ENCODE measurements at regions not wholly inside any gene's neighbourhood (a gene's known extent, or its start where the extent isn't known, plus 50 kb on each side); places are given as distances from the start of the nearest gene placed in this dataset.

GRCh38 chr20:62533591-62534495 lies 58.0 kb upstream of the GATA5 start (continued):
- TF ChIP-seq CUX1 (IDR thresholded peaks at IDR 0.05; ENCODE audit: insufficient replicate concordance, low read depth, low read length) (no peak), BMI1 (IDR thresholded peaks at IDR 0.05; ENCODE audit: borderline replicate concordance) (no peak)

GRCh38 chr20:62534526-62535221 lies 58.9 kb upstream of the GATA5 start:
- Histone ChIP-seq H3K36me3 (ENCODE audit: control insufficient read depth in 2 of 2, insufficient read depth in 2 of 2, low read length in 1 of 2) (no peaks in the 10 kb centered on the region), H3K27me3 (replicated peaks in 1 of 2; ENCODE audit: control insufficient read depth in 2 of 2, insufficient read depth in 2 of 2, low read length in 1 of 2) (no peaks in the 10 kb centered on the region), H3K4me3 (no peak overlapping the region), H3K4me2 (ENCODE audit: control insufficient read depth, insufficient read depth) (no peak overlapping the region), H3K27ac (ENCODE audit: control insufficient read depth, insufficient read depth) (no peak overlapping the region), H3K79me2 (ENCODE audit: control insufficient read depth, insufficient read depth, low read length) (no peaks in the 10 kb centered on the region), H3K4me1 (ENCODE audit: control insufficient read depth, insufficient read depth, low read length) (no peaks in the 10 kb centered on the region), H3K9me3 (replicated peaks; ENCODE audit: control insufficient read depth, insufficient read depth, low read length) (no peaks in the 10 kb centered on the region), H4K20me1 (ENCODE audit: control insufficient read depth, insufficient read depth) (no peaks in the 10 kb centered on the region), H2AFZ (ENCODE audit: control insufficient read depth, low read depth, low read length) (no peak overlapping the region), H3K9ac (ENCODE audit: control insufficient read depth, insufficient read depth, low read length) (no peak overlapping the region)
- DNase-seq (ENCODE audit: low read depth, low spot score) (no peak), ATAC-seq (no peak), FAIRE-seq (no peak)
- in situ Hi-C loops (cut with MboI) (no loop called here), intact Hi-C loops (cut with micrococcal nuclease; ENCODE audit: unreplicated experiment) (no loop called here)
- no peak for TF ChIP-seq SREBF1 (IDR thresholded peaks at IDR 0.05; ENCODE audit: low read length)
- no peak for TF ChIP-seq ZNF207 (IDR thresholded peaks at IDR 0.05; ENCODE audit: borderline replicate concordance)
- TF ChIP-seq USF1 (IDR thresholded peaks at IDR 0.05; ENCODE audit: borderline replicate concordance, extremely low read length, insufficient read depth, low read depth, low read length), result no peak
- TF ChIP-seq HCFC1 (IDR thresholded peaks at IDR 0.05; ENCODE audit: low read length), result no peak
- no TSS peak for BruUV-seq (replicated peaks)
- ChIA-PET POLR2A (no interaction called here), RAD21 (ENCODE audit: unreplicated experiment) (no interaction called here), SMC1A (ENCODE audit: uncharacterized antibody, unreplicated experiment) (no interaction called here), CTCF (no interaction called here)
- 57% methylated on average over 19 of the region's 29 CpGs for WGBS (ENCODE audit: insufficient coverage, insufficient replicate concordance, low lambda C conversion rate, missing lambda C conversion rate)

All from GM12878 (cell line).